Retinal pigment epithelial cell (primary cell): ENCODE measurements at regions not wholly inside any gene's neighbourhood (a gene's known extent, or its start where the extent isn't known, plus 50 kb on each side); places are given as distances from the start of the nearest gene placed in this dataset.

ENCODE experiments used
- DNase-seq: peaks from one replicate; pipeline ENCODE4 v3.0.0-alpha.2; 2010; ENCODE audit warnings: low read depth
- H3K4me3 ChIP-seq: 2 replicates; pipeline ENCODE4 v1.5.1; 2011; ENCODE audit warnings: mild to moderate bottlenecking, low read length, control low read depth, moderate library complexity
- CTCF ChIP-seq: conservative IDR thresholded peaks from 2 replicates; pipeline ENCODE4 v1.5.1; 2011; ENCODE audit warnings: low read depth, low read length, control low read depth, inconsistent platforms

DNA sequence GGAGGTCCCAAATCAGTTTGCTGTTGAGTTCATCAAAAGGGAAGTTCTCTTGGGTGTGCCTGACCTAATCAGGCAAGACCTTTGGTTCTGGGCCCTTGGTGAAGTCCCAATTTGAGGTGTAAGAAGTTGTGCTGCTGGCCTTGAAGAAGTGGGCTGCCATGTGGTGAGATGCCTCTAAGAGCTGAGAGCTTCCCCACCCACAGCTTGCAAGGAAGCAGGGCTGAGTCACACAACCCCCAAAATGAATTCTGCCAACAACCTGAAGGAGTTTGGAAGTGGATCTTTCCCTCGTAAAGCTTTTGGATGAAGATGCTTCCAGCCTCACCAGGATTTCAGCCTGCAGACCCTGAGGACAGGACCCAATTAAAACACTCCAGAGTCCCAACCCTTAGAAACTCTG, 129.3 kb upstream of the NSMCE3 start:
- no peak overlapping the region for H3K4me3 ChIP-seq
- no peak for DNase-seq

DNA sequence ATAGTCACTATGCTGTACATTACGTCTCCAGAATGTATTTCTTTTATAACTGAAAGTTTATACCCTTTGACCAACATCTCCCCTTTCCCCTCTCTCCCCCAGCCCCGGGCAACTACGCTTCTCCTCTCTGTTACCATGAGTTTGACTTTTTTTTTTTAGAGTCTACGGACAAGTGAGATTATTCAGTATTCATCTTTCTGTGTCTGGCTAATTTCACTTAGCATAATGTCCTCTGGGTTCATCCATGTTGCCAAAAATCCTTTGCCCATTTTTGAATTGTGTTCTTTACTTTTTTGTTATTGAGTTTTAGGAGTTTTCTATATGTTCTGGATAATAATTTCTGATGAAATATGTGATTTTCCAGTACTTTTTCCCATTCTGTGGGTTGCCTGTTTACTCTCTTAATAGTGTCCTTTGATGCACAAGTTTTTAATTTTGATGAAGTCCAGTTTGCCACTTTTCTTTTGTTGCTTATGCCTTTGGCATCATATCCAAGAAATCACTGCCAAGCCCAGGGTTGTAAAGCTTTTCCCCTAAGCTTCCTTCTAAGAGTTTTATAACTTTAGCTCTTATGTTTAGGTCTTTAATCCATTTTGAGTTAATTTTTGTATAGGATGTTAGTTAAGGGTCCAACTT, 126.7 kb upstream of the NSMCE3 start:
- no peak for TF ChIP-seq CTCF
- no peak for DNase-seq
- H3K4me3 ChIP-seq = no peak overlapping the region

More for the DNA sequence above, 129.3 kb upstream of the NSMCE3 start:
- TF ChIP-seq CTCF = no peak

GRCh38 chr15:29393443-29393842, 123.8 kb upstream of the NSMCE3 start:
- TF ChIP-seq CTCF = no peak
- DNase-seq = no peak
- H3K4me3 ChIP-seq = no peak overlapping the region

GRCh38 chr15:29392358-29392757, 122.7 kb upstream of the NSMCE3 start:
- no peak overlapping the region for H3K4me3 ChIP-seq
- no peak for TF ChIP-seq CTCF
- DNase-seq = no peak

DNA sequence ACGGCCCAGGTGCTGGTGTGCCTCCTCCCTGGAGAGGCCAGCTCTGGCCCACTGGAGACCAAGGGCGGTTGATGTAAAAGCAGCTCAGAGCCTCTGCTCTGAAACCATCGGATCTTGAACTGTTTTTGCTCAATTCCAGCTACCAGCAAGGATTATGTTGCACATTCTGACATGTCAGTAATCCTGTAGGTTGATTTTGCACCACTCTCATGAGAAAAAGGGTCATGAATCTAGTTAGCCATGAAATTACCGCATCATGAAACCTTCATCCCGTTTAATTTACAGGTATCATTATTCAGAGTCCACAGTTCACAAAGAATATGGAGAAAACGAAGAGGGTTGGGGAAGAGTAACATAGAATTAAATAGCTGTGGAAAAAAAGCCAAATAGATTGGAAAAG, 120.4 kb upstream of the NSMCE3 start:
- no peak for TF ChIP-seq CTCF
- DNase-seq = no peak
- H3K4me3 ChIP-seq = no peak overlapping the region

GRCh38 chr15:29386523-29386922, 116.9 kb upstream of the NSMCE3 start:
- no peak for DNase-seq
- no peak overlapping the region for H3K4me3 ChIP-seq
- TF ChIP-seq CTCF = no peak

- no peak for TF ChIP-seq CTCF
- no peak overlapping the region for H3K4me3 ChIP-seq
- no peak for DNase-seq
Measured at GRCh38 chr15:29383367-29383766, 113.7 kb upstream of the NSMCE3 start.
